GM21526 (cell line): ENCODE measurements at regions not wholly inside any gene's neighbourhood (a gene's known extent, or its start where the extent isn't known, plus 50 kb on each side); places are given as distances from the start of the nearest gene placed in this dataset.
"Not testable (repeated sequence)": the region's sequence is repeated elsewhere in the genome, so short reads cannot be mapped to it uniquely, and the experiment has no call there.

Experiments used
- ATAC-seq: cut with Tn5 transposase; IDR thresholded peaks from one replicate; pipeline ENCODE4 v1.9.1; 2021; ENCODE audit warnings: moderate library complexity; ENCODE audit not compliant: unreplicated experiment, low FRiP score

DNA sequence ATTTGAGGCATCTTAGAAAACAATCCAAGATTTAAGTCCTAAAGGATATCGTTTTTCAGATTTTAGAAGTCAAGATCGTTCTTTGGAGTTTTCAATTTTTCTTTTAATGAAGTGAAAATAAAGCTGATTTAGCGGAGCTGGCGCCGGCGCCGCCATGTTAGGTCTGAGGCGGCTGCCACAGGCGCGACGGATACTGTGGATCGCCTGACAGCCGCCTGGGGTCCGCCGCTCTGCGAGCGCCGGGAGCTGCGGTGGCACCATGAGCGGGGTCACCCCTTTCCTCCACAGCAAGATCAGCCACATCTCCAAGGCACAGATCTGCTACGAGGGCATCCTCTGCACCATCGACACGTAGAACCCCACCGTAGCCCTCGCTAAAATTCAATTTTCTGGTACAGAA lies 247.2 kb downstream of the GJA1 start:
- no peak for ATAC-seq

DNA sequence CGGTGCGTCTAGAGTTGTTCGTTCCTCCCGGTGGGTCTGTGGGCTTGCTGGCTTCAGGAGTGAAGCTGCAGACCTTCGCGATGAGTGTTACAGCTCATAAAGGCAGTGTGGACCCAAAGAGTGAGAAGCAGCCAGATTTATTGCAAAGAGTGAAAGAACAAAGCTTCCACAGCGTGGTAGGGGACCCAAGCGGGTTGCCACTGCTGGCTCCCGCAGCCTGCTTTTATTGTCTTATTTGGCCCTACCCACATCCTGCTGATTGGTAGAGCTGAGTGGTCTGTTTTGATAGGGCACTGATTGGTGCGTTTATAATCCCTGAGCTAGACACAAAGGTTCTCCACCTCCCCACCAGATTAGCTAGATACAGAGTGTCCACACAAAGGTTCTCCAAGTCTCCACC lies 250.4 kb downstream of the GJA1 start:
- not testable (repeated sequence) for ATAC-seq

DNA sequence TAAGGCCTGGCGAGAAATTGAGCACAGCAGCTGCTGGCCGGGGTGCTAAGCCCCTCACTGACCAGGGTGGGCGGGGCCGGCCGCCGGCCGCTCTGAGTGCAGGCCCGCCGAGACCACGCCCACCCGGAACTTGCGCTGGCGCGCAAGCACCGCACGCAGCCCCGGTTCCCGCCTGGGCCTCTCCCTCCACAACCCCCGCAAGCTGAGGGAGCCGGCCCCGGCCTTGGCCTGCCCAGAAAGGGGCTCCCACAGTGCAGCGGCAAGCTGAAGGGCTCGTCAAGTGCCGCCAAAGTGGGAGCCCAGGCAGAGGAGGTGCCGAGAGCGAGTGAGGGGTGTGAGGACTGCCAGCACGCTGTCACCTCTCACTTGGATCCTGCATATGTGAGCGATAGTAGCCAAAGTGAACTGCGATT lies 251.2 kb downstream of the GJA1 start:
- ATAC-seq, result no peak

GRCh38 chr6:121688974-121689373 lies 253.5 kb downstream of the GJA1 start:
- no peak for ATAC-seq

DNA sequence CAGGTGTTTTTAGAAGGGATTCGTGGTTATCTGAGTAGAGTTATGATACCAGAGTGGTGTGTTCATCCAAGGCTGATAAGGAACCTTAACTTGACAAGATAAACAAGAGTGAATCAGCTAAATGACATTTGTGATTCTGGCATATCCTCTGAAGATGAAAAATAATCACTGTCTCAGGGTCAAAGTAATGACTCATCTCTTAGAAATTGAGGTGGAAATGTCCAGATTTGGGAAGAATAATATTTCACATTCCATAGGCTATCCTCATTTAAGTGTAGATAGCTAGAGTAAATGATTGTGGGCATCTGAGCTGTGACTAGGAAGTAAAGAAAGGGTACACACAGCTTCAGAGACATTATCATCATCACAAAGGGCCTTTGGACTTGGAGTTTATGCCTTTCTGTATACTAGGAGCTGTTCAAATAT lies 255.7 kb downstream of the GJA1 start:
- ATAC-seq, result no peak

GRCh38 chr6:121694389-121694788 lies 258.9 kb downstream of the GJA1 start:
- no peak for ATAC-seq

- no peak for ATAC-seq
Observed at GRCh38 chr6:121694801-121695251, 259.4 kb downstream of the GJA1 start.

DNA sequence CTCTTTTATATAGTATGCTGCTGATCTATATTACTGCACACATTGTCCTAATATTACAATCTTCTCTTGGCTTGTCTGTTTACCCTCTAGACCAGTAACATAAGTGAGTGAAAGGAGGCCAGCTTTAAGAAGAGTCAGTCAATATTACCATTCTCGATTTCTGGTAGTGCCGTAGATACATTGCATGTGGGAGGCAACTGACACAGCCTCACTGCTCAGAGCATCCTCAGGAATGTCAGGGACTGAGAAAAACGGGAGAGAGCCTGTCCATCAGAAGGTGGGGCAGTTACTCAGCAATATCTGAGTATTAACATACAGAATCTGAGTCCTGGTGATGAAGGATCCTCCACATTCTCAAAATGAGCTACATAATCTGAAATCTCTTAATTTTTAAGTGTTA lies 259.9 kb downstream of the GJA1 start:
- ATAC-seq, result no peak

DNA sequence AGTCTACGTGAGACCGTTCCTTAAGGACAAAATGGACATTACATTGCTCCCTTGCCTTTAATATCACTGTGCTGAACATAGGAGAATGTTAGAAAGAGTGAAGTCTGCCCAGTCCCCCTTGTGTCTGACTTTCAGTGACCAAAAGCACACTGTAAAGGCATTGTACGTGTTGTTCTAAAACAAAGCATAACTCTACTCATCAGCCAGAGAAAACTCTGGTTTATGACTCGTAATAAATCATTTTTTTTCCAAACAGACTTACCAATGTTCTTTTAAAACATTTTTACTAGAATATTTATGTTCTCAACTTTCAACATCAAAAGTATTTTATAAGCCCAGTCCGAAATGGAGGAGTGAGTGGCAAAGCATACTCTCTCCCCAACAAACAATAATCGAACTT lies 262.5 kb downstream of the GJA1 start:
- no peak for ATAC-seq

GRCh38 chr6:121698617-121699016 lies 263.2 kb downstream of the GJA1 start:
- no peak for ATAC-seq

GRCh38 chr6:121703129-121703528 lies 267.7 kb downstream of the GJA1 start:
- not testable (repeated sequence) for ATAC-seq

DNA sequence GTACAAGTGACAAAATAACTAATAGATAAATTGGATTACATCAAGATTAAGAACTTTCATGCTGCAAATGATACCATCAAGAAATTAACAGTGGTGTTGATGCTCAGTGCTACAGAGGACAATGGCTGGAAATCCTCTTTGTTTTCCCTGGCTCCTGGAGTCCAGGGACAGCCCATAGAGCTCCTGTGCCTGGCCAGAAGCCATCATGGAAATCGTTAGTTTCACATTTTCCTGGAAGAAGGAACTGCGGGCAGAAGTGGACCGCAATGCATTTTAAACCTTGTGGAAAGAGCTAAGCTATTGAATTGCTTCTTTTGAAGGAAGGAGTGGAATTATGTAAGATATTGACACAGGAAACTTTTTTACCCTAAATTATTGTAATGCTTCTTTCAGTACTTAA lies 276.0 kb downstream of the GJA1 start:
- ATAC-seq, result no peak

DNA sequence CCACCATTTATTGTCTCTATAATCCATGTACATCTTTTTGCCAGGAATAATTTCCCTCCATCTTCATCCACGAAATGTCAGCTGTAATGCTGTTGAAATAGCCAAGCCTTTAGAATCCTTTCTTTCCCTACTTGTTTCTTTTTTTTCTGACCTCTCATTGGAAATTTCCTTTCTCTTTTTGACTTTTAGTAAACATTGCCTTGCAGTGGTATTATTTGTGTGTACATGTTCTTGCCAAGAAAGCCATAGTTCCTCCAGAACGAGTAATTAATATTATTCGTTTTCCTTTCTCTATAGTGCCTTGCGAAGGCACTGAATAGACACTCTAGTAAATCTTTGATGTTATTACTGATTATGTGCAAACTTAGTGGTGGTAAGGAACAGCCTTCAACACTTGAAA lies 282.2 kb downstream of the GJA1 start:
- ATAC-seq, result no peak

DNA sequence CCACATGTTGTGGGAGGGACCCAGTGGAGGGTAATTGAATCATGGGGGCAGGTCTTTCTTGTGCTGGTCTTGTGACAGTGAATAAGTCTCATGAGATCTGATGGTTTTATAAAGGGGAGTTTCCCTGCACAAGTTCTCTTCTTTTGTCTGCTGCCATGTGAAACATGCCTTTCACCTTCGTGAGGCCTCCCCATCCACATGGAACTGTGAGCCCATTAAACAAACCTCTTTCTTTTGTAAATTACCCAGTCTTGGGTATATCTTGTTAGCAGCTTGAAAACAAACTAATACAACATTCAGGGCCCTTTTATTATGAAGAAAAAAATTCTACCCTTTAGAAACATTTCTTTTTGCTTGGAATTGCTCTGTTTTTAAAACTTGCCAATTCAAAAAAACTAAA lies 285.4 kb downstream of the GJA1 start:
- not testable (repeated sequence) for ATAC-seq

GRCh38 chr6:121723623-121724022 lies 288.2 kb downstream of the GJA1 start:
- ATAC-seq, result no peak

GRCh38 chr6:121724576-121724975 lies 289.1 kb downstream of the GJA1 start:
- no peak for ATAC-seq

DNA sequence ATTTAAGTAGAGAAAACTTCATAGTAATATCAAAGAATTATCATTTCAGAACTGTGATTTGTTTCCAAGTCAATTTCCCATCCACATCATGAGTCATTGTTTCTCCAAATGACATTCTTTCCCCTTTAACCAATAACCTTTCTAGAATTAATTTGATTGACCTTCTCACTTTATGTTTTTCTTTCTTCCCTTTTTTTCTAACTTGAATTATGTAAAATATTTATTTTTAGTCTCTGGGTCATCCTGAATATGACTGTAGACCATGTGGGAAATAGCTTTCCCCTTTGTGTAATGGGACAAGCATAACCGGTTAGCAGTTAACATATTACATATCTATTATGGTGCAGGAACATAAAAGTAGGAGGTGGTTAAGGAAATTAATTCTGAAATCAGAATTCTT lies 291.1 kb downstream of the GJA1 start:
- ATAC-seq, result no peak

DNA sequence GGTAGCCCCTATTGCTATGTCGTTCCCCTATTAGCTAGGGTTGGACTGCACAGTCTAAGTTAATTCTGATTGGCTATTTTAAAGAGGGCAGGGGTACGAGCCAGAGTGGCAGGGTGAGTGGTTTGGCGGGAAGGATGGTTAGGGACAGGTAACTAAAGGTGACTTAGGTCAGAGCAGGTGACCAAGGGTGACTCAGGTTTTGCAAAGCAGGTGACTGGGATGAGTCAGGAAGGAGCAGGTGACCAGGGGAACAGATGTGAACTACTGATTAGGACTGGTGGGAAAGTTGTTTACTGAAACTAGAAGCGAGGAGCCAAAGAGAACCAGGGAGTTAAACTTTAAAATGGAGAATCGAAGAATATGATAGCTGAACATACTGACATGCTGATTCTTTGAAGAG lies 295.2 kb downstream of the GJA1 start:
- no peak for ATAC-seq

GRCh38 chr6:121731381-121731780 lies 295.9 kb downstream of the GJA1 start:
- ATAC-seq, result no peak

- ATAC-seq, result no peak
Observed at GRCh38 chr6:121732641-121733040, 297.2 kb downstream of the GJA1 start.

DNA sequence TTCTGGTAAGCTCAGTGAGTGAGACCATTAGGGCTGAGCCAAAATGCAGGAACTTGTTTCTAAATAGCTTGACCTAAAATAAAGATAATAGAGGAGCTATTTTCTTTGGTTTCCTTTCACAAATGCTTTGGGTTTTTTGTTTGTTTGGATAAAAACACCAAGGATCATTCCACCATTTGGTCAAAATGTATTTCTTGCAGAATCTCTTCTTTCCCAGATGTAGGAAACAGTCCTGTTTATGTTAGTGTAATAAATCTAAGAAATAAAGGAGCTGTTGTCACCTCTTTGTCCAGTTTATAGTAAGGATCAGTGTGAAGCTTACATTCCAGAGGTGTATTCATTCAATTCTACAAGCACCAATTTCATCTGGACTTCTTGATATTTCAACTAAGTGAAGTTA lies 297.8 kb downstream of the GJA1 start:
- ATAC-seq, result no peak

- not testable (repeated sequence) for ATAC-seq
Observed at GRCh38 chr6:121740188-121740587, 304.7 kb downstream of the GJA1 start.

DNA sequence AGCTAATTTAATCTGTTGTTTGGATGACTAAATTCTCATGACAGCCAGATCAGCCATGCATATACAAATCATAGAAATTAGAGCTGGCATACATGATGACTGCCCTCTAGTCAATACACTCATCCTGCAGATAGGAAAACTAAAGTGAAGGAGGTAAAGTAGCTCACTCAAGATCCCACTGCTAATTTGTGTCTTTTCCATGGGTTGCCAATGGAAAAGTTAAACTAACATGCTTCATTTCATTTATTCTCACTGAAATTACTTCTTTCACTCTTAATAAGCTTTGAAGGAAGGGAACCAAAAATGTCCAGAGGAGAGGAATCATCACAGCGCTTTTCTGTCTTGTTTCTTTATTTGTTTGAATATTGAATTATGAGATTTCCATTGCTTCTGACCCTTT lies 308.2 kb downstream of the GJA1 start:
- ATAC-seq, result no peak
